Astrocyte of the cerebellum (primary cell): ENCODE measurements at regions not wholly inside any gene's neighbourhood (a gene's known extent, or its start where the extent isn't known, plus 50 kb on each side); places are given as distances from the start of the nearest gene placed in this dataset.

Source experiments
- DNase-seq: peaks from one replicate; pipeline ENCODE4 v3.0.0-alpha.2; 2011; ENCODE audit warnings: low read depth
- H3K4me3 ChIP-seq: 2 replicates; pipeline ENCODE4 v1.5.1; 2011; ENCODE audit warnings: mild to moderate bottlenecking, low read depth, low read length, moderate library complexity
- CTCF ChIP-seq: IDR thresholded peaks from 2 replicates; pipeline ENCODE4 v1.5.1; 2012; ENCODE audit warnings: low read length, low read depth, moderate library complexity, mild to moderate bottlenecking; ENCODE audit errors: missing control alignments
- in situ Hi-C: cut with HindIII; loops from 2 replicates; pipeline ENCODE4 v1.10.0; 2017; ENCODE audit warnings: low sequenced_read_pairs

- in situ Hi-C loops = no loop called here
- peak; percentile 39 for DNase-seq
- no peak overlapping the region for H3K4me3 ChIP-seq
- TF ChIP-seq CTCF = no peak
Measured at GRCh38 chr4:4735870-4736269, 123.6 kb upstream of the MSX1 start.

- in situ Hi-C loops = no loop called here
- no peak for DNase-seq
- no peak overlapping the region for H3K4me3 ChIP-seq
- TF ChIP-seq CTCF = no peak
Measured at GRCh38 chr4:4735136-4735750, 124.2 kb upstream of the MSX1 start.

GRCh38 chr4:4734425-4734824, 125.0 kb upstream of the MSX1 start:
- no peak for TF ChIP-seq CTCF
- in situ Hi-C loops = loop anchor here (5.0 kb wide), 1 partner anchor 68 kb away; no protein-coding TSS in a partner anchor
- DNase-seq = no peak
- no peak overlapping the region for H3K4me3 ChIP-seq

GRCh38 chr4:4733663-4734062, 125.8 kb upstream of the MSX1 start:
- in situ Hi-C loops = loop anchor here (5.0 kb wide), 1 partner anchor 69 kb away; no protein-coding TSS in a partner anchor
- no peak for TF ChIP-seq CTCF
- no peak overlapping the region for H3K4me3 ChIP-seq
- no peak for DNase-seq

GRCh38 chr4:4730249-4730648, 129.2 kb upstream of the MSX1 start:
- TF ChIP-seq CTCF = no peak
- DNase-seq = no peak
- H3K4me3 ChIP-seq = no peak overlapping the region
- in situ Hi-C loops = loop anchor here (5.0 kb wide), 1 partner anchor 72 kb away; no protein-coding TSS in a partner anchor

GRCh38 chr4:4729206-4729605, 130.3 kb upstream of the MSX1 start:
- in situ Hi-C loops = no loop called here
- no peak overlapping the region for H3K4me3 ChIP-seq
- TF ChIP-seq CTCF = no peak
- DNase-seq = no peak
